ENCODE measurements at regions not wholly inside any gene's neighbourhood (a gene's known extent, or its start where the extent isn't known, plus 50 kb on each side); places are given as distances from the start of the nearest gene placed in this dataset.
"Not testable (repeated sequence)": the region's sequence is repeated elsewhere in the genome, so short reads cannot be mapped to it uniquely, and the experiment has no call there.

GRCh38 chr10:4407783-4408182 is 418.2 kb upstream of the AKR1E2 start:
- Histone ChIP-seq H3K36me3 (no peaks in the 10 kb centered on the region), H3K4me1 (peaks cover 0 to 19% (median 3%) of the 10 kb centered on the region in 4 donors), H3K4me3 (no peak overlapping the region), H3K27me3 (no peaks in the 10 kb centered on the region), H3K9me3 (no peaks in the 10 kb centered on the region), H3K27ac (no peak overlapping the region)
- TF ChIP-seq, protein P1, sequence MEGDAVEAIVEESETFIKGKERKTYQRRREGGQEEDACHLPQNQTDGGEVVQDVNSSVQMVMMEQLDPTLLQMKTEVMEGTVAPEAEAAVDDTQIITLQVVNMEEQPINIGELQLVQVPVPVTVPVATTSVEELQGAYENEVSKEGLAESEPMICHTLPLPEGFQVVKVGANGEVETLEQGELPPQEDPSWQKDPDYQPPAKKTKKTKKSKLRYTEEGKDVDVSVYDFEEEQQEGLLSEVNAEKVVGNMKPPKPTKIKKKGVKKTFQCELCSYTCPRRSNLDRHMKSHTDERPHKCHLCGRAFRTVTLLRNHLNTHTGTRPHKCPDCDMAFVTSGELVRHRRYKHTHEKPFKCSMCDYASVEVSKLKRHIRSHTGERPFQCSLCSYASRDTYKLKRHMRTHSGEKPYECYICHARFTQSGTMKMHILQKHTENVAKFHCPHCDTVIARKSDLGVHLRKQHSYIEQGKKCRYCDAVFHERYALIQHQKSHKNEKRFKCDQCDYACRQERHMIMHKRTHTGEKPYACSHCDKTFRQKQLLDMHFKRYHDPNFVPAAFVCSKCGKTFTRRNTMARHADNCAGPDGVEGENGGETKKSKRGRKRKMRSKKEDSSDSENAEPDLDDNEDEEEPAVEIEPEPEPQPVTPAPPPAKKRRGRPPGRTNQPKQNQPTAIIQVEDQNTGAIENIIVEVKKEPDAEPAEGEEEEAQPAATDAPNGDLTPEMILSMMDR (IDR thresholded peaks at IDR 0.05): no peak
- intact Hi-C loops (cut with DNase I; ENCODE audit: low total_unique reads): no loop called here
- DNase-seq: no peak

DNA sequence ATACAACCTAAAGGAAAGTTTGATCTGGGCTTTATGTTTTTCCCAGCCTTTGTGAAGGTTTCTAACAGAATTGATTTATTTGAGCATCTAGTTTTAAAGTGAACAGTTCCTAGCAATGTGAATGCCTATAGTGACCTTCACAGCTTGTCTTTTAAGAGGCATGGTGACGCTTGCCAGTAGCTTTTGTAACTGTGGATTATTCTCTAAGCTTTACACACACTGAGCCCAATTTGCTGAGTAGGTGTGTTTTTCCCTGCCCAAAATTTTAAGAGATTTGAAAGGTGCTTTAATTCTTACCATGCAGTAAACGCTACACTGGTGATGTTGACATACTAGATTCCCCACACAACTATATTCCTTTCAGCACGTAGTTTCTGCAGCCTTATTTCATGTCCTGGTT is 420.2 kb upstream of the AKR1E2 start:
- DNase-seq: no peak
- Histone ChIP-seq H3K27me3 (no peaks in the 10 kb centered on the region), H3K9me3 (no peaks in the 10 kb centered on the region), H3K4me1 (peaks cover 0 to 19% (median 3%) of the 10 kb centered on the region in 4 donors), H3K27ac (no peak overlapping the region), H3K36me3 (no peaks in the 10 kb centered on the region), H3K4me3 (no peak overlapping the region)
- intact Hi-C loops (cut with DNase I; ENCODE audit: low total_unique reads): no loop called here
- TF ChIP-seq, protein P1 (IDR thresholded peaks at IDR 0.05): no peak

DNA sequence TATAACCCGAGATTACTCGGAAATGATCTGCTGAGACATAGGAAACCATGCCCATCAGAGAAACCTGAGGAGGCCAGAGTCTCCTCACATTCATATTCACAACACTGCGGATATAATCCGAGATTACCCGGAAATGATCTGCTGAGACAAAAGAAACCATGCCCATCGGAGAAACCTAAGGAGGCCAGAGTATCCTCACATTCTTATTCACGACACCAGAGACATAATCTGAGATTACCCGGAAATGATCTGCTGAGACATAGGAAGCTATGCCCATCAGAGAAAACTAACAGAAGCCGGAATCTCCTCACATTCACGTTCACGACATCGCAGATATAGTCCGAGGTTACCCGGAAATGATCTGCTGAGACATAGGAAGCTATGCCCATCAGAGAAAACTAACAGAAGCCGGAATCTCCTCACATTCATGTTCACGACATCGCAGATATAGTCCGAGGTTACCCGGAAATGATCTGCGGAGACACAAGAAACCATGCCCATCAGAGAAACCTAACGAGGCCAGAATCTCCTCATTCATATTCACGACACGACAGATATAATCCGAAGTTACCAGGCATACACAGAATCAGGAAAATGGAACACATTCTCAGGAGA is 422.3 kb upstream of the AKR1E2 start:
- no peak for DNase-seq
- no peaks in the 10 kb centered on the region for H3K9me3 ChIP-seq
- intact Hi-C loops (cut with DNase I; ENCODE audit: low total_unique reads): no loop called here
- H3K4me1 ChIP-seq: peaks cover 0 to 7% (median 0%) of the 10 kb centered on the region in 4 donors
- H3K4me3 ChIP-seq: no peak overlapping the region
- TF ChIP-seq, protein P1 (IDR thresholded peaks at IDR 0.05): no peak
- H3K36me3 ChIP-seq: no peaks in the 10 kb centered on the region
- no peaks in the 10 kb centered on the region for H3K27me3 ChIP-seq
- no peak overlapping the region for H3K27ac ChIP-seq

DNA sequence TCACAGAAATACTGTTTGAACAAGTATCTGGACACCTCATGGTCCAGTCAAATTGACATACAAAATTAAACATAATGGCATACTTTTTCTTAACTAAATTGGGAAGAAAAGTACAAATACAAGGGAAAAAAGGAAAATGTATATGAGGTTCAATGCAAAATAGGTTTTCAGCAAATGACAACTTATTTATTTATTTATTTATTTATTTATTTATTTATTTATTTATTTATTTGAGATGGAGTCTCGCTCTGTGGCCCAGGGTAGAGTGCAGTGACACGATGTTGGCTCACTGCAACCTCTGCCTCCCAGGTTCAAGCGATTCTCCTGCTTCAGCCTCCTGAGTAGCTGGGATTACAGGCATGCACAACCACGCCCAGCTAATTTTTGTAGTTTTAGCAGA is 424.9 kb upstream of the AKR1E2 start:
- DNase-seq; H3K9me3 ChIP-seq; H3K36me3 ChIP-seq; H3K27me3 ChIP-seq; intact Hi-C loops (cut with DNase I; ENCODE audit: low total_unique reads); H3K4me1 ChIP-seq; H3K27ac ChIP-seq; H3K4me3 ChIP-seq: not testable (repeated sequence)

GRCh38 chr10:4399556-4399955 is 426.5 kb upstream of the AKR1E2 start:
- TF ChIP-seq, protein P1 (IDR thresholded peaks at IDR 0.05): no peak
- no peaks in the 10 kb centered on the region for H3K36me3 ChIP-seq

GRCh38 chr10:4398602-4399001 is 427.4 kb upstream of the AKR1E2 start:
- intact Hi-C loops (cut with DNase I; ENCODE audit: low total_unique reads): no loop called here
- Histone ChIP-seq H3K27me3 (no peaks in the 10 kb centered on the region), H3K4me1 (no peaks in the 10 kb centered on the region), H3K36me3 (no peaks in the 10 kb centered on the region), H3K27ac (no peak overlapping the region), H3K9me3 (no peaks in the 10 kb centered on the region), H3K4me3 (no peak overlapping the region)
- no peak for DNase-seq
- TF ChIP-seq, protein P1 (IDR thresholded peaks at IDR 0.05): no peak

More at GRCh38 chr10:4399556-4399955, 426.5 kb upstream of the AKR1E2 start:
- Histone ChIP-seq H3K4me1 (no peaks in the 10 kb centered on the region), H3K27ac (no peak overlapping the region), H3K4me3 (no peak overlapping the region), H3K27me3 (no peaks in the 10 kb centered on the region), H3K9me3 (no peaks in the 10 kb centered on the region)
- DNase-seq: no peak
- intact Hi-C loops (cut with DNase I; ENCODE audit: low total_unique reads): no loop called here
